ENCODE measurements at regions not wholly inside any gene's neighbourhood (a gene's known extent, or its start where the extent isn't known, plus 50 kb on each side); places are given as distances from the start of the nearest gene placed in this dataset.

- no peak for DNase-seq
These were observed 197.5 kb downstream of the BCR start for GRCh38 chr22:23377767-23378166.

GRCh38 chr22:23376256-23376655 lies 195.9 kb downstream of the BCR start:
- no peak for DNase-seq

GRCh38 chr22:23375031-23375827 lies 194.9 kb downstream of the BCR start:
- DNase-seq: no peak

GRCh38 chr22:23373601-23374000 lies 193.3 kb downstream of the BCR start:
- DNase-seq: no peak

- DNase-seq: no peak
These were observed 189.9 kb downstream of the BCR start for GRCh38 chr22:23370251-23370650.

GRCh38 chr22:23369054-23369685 lies 188.9 kb downstream of the BCR start:
- DNase-seq: no peak

Measured in activated T-cell treated with anti-CD3 and anti-CD28 coated beads for 4 hours (primary cell).